Epithelial cell of proximal tubule (primary cell): ENCODE measurements at regions not wholly inside any gene's neighbourhood (a gene's known extent, or its start where the extent isn't known, plus 50 kb on each side); places are given as distances from the start of the nearest gene placed in this dataset.

Experiments used
- DNase-seq: peaks from one replicate; pipeline ENCODE4 v3.0.0-alpha.2; 2011; ENCODE audit warnings: low read depth
- H3K4me3 ChIP-seq: 2 replicates; pipeline ENCODE4 v1.5.1; 2011; ENCODE audit warnings: low read depth, mild to moderate bottlenecking, low read length
- CTCF ChIP-seq: conservative IDR thresholded peaks from 2 replicates; pipeline ENCODE4 v1.5.1; 2012; ENCODE audit warnings: low read depth, mild to moderate bottlenecking, low read length

GRCh38 chr5:57037355-57037754, 85.4 kb upstream of the MIER3 start:
- no peak for TF ChIP-seq CTCF
- DNase-seq: no peak

DNA sequence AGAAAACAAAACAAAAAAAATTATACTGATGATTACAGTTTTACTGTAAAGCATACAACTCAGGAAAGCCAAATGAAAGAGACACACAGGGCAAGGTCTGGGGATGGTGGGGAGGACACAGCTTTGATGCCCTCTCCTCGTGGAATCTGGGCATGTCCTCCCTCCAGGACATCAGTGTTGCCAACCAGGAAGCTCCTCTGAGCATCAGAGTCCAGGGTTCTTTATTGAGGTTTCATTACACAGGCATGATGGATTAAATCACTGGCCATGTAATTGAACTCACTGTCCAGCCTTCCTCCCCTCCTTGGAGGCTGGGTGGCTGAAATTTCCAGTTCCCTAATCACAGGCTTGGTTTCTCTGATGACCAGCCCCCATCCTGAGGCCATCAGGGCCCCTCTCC, 89.6 kb upstream of the MIER3 start:
- no peak for DNase-seq
- H3K4me3 ChIP-seq: no peak overlapping the region
- no peak for TF ChIP-seq CTCF

More at GRCh38 chr5:57037355-57037754, 85.4 kb upstream of the MIER3 start:
- no peak overlapping the region for H3K4me3 ChIP-seq

- no peak for TF ChIP-seq CTCF
- no peak overlapping the region for H3K4me3 ChIP-seq
- no peak for DNase-seq
Observed at GRCh38 chr5:57042524-57042931, 90.6 kb upstream of the MIER3 start.

DNA sequence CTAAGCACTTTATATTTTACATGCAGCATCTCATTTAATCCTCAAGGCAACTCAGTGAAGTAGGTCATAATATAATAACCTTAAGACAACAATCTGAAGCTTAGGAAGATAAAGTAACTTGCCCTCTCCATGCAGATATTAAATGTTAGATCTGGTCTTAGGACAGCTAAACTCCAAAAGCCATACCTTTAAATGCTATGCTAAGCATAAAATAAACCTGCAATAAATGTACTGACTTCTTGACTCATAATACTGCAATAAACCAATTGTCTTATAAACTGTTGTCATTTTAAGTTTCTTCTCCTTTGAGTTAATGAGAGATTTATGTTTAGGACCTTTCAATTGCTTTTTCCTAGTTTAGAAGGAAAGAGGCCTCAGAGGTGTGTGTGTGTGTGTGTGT, 102.2 kb upstream of the MIER3 start:
- no peak for DNase-seq
- H3K4me3 ChIP-seq: no peak overlapping the region
- TF ChIP-seq CTCF: no peak

GRCh38 chr5:57054671-57055070, 102.7 kb upstream of the MIER3 start:
- no peak overlapping the region for H3K4me3 ChIP-seq
- DNase-seq: no peak
- no peak for TF ChIP-seq CTCF

GRCh38 chr5:57055731-57056130, 103.8 kb upstream of the MIER3 start:
- TF ChIP-seq CTCF: no peak
- H3K4me3 ChIP-seq: no peak overlapping the region
- no peak for DNase-seq

GRCh38 chr5:57063773-57064172, 110.1 kb upstream of the GPBP1 start:
- no peak for DNase-seq
- TF ChIP-seq CTCF: no peak
- H3K4me3 ChIP-seq: no peak overlapping the region
